ENCODE measurements at regions not wholly inside any gene's neighbourhood (a gene's known extent, or its start where the extent isn't known, plus 50 kb on each side); places are given as distances from the start of the nearest gene placed in this dataset.

- no peak for DNase-seq (ENCODE audit: low spot score)
These were observed 333.8 kb downstream of the ZNF621 start for GRCh38 chr3:40858364-40859115.

DNA sequence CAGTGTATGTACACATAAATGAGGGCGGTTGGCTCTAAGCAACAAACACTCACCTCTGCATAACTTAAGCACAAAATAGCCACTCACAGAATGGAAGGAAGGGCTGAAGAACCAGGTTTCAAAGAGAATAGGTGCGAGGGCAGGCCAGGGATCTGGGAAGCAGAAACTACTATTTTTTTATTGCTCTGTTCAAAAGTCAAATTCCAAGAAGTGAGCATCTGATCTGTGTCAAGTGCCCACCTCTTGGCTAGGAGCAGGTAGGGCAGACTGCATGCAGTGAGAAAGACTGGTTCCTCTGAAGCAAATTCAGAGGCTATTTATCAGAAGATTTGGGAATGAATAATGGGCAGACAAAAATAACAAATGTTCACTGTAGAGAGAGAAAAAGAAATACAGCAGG lies 336.4 kb upstream of the CTNNB1 start:
- no peak for DNase-seq (ENCODE audit: low spot score)

- DNase-seq (ENCODE audit: low spot score): no peak
These were observed 335.0 kb upstream of the CTNNB1 start for GRCh38 chr3:40864146-40864782.

GRCh38 chr3:40864915-40865314 lies 334.4 kb upstream of the CTNNB1 start:
- DNase-seq (ENCODE audit: low spot score): no peak

- DNase-seq (ENCODE audit: low spot score): no peak
These were observed 331.5 kb upstream of the CTNNB1 start for GRCh38 chr3:40867797-40868196.

DNA sequence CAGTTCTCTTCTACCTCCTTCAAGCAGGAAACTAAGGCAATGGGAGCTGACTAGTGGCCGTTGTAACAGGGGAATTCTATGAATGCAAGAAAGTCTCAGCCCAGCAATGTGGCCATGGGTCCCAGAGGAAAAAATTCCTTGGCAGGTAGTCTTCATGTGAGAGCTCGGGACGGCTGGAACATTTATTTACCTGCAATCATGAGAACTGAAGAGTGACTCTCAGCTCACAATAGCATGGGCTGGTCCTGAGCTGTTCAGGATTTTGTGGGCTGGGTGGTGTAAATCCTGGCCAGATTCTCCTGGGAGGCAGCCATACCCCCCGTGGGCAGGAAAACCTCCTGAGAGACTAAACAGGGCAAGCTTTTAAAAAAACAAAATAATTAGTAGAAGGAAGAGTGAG lies 330.3 kb upstream of the CTNNB1 start:
- no peak for DNase-seq (ENCODE audit: low spot score)

GRCh38 chr3:40869939-40870338 lies 329.4 kb upstream of the CTNNB1 start:
- no peak for DNase-seq (ENCODE audit: low spot score)

- DNase-seq (ENCODE audit: low spot score): no peak
These were observed 327.9 kb upstream of the CTNNB1 start for GRCh38 chr3:40871394-40871793.

- no peak for DNase-seq (ENCODE audit: low spot score)
These were observed 326.9 kb upstream of the CTNNB1 start for GRCh38 chr3:40872258-40872920.

DNA sequence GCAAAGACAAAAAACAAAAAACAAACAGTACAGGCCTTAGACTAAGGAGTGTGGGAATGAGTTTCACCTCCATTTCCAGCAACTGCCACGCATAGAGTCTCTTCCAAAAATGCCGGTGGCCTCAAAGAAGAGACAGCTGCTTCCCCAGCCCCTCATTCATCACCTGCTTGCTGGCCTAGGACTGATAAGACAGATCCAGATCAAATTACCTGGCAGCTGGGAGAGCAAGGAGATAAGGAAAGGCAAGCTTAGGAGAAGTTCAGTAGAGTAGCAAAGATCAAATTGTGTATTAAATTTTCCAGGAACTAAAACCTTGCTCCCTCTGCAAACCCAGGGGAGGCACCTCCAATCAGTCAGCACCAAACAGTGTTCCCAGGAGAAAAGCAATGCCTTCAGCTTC lies 325.8 kb upstream of the CTNNB1 start:
- DNase-seq (ENCODE audit: low spot score): no peak

- no peak for DNase-seq (ENCODE audit: low spot score)
These were observed 325.2 kb upstream of the CTNNB1 start for GRCh38 chr3:40873934-40874699.

- no peak for DNase-seq (ENCODE audit: low spot score)
These were observed 323.7 kb upstream of the CTNNB1 start for GRCh38 chr3:40875581-40875980.

DNA sequence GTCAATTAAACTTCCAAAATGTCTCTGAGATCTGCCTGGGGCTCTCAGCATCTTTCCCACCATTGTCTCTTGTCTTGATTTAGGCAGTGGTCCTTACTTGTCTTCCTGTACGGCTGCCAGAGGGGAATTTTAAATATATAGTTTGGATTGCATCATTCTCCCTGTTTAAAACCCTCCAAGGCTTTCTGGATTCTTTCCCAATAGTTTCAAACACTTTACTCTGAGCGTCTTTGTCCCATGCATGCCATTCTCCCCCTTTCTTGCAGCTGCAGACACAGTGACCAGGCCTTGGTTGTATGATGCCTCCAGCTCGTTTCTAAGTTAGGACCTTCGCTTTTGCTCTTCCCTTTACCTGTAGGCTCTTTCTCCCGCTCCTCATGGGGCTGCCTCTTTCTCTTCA lies 323.3 kb upstream of the CTNNB1 start:
- no peak for DNase-seq (ENCODE audit: low spot score)

DNA sequence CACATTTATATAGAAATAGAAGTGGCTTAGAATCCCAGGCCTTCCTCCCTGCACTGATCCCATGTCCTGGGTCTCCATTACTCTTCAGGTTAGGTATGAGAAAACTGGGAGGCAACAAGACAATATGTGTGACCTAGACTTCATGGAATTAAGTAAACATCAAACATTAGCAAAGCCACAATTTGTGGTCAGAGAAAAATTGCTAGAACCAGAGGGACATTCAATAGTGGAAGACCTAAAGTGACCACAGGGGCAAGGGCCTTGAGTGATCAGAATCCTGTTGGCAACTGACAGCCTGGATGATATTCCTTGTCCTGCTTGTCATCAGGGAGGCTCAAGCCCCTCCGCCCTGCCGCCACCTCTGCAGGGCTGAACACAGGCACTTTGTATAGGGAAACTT lies 322.8 kb upstream of the CTNNB1 start:
- no peak for DNase-seq (ENCODE audit: low spot score)

GRCh38 chr3:40877631-40878463 lies 321.5 kb upstream of the CTNNB1 start:
- no peak for DNase-seq (ENCODE audit: low spot score)

GRCh38 chr3:40878464-40878905 lies 320.8 kb upstream of the CTNNB1 start:
- no peak for DNase-seq (ENCODE audit: low spot score)

DNA sequence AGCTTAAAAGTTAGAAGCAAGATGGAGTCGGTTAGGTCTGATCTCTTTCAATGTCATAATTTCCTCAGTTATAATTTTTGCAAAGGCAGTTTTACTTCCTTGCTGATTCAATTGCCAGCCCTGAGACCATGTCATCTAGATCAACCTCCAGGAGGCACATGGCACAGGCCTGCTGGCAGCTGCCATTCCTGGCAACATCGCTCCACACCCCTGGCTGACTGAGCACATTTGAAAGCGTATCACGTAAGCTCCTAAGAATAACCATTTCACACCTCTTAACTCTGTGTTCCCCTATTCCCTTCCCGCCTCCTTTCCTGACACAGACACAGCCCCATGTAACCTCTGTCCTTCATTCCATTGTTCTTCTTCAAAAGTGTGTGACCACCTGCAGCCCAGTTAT lies 313.9 kb upstream of the CTNNB1 start:
- no peak for DNase-seq (ENCODE audit: low spot score)

- DNase-seq (ENCODE audit: low spot score): no peak
These were observed 312.5 kb upstream of the CTNNB1 start for GRCh38 chr3:40886660-40887425.

DNA sequence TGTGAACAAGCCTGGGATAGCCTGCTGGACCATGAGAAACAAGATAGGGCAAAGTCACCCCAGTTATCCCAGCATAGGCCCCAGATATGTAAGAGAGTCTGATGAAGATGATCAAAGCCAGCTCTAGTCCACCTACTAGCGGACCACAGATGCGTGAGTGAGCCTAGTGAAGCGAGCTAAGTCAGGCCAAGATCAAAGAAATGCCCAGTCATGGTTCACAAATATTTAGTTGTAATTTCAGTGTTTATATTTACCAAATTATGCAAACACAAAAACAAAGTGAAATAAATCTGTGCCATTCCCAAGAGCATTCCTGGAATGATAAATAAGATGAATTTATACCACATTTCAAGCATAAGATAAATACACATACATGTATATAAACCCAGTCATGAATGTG lies 308.1 kb upstream of the CTNNB1 start:
- no peak for DNase-seq (ENCODE audit: low spot score)

DNA sequence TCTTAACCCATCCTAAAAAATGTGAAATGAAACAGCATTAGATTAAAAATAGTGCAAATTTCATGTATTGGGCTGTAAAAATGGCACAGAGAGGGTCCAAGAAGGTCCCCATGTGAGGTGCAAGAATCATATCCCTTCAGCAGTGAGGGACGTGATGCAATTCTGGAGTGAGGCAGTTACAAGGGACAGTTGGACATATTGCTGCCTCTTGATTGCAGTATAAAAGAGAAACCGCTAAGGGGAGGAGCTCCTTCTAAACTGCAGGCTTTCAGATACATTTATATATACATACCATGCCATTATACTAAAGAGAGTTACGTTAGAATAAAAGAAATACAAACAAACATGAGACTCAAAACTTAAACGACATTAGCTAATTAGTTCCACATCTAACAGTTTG lies 304.2 kb upstream of the CTNNB1 start:
- DNase-seq (ENCODE audit: low spot score): no peak

DNA sequence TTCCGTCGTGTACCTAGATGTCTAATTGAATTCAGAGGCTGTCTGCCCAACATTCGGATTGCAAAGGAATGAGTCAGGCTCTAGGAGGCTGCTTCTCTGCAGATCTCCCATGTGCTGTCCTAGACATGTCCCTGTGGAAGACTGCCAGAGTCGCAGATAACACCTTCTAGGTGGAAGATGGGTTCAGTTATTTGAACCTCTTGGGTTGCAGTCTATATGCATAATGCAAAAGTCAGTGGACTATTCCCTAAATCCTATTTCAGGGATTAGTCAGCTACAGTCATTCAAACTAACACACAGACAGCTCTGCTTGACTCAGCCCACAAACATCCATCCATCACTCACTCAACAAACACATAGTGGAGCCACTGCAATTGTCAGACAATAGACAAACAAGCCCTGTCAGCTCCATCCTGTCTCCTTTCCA lies 300.0 kb upstream of the CTNNB1 start:
- peak; percentile 42 for DNase-seq (ENCODE audit: low spot score)

Data from RKO (cell line).